A673 (cell line): ENCODE measurements at regions not wholly inside any gene's neighbourhood (a gene's known extent, or its start where the extent isn't known, plus 50 kb on each side); places are given as distances from the start of the nearest gene placed in this dataset.

Experiments
- BruUV-seq: library from RNA; stranded (reverse); fragments of 400-500 nt; replicated peaks from 2 replicates; lab custom pipeline; 2021; lab: Mats Ljungman, UMichigan
- CTCF ChIA-PET: fragments of 300-600 bp; sonication (Branson Sonifier 250); formaldehyde crosslinking; loops from one replicate; lab custom pipeline; 2022; ENCODE audit warnings: antibody characterized with exemption; lab: Charles Lee
- POLR2A ChIA-PET: fragments of 300-600 bp; sonication (Branson Sonifier 250); formaldehyde crosslinking; loops from one replicate; lab custom pipeline; 2022; ENCODE audit warnings: antibody characterized with exemption; ENCODE audit not compliant: low non-redundant PET; lab: Charles Lee
- DNase-seq: peaks from one replicate; pipeline ENCODE4 v3.0.0-alpha.2; 2015; ENCODE audit warnings: low spot score
- H3K27ac ChIP-seq: fragments of 200-600 bp; sonication (generic); 2 replicates; pipeline ENCODE4 v1.5.1; 2016; ENCODE audit warnings: mixed run types, low read depth, mild to moderate bottlenecking, mixed read lengths, antibody characterized with exemption, low read length; ENCODE audit not compliant: poor library complexity, severe bottlenecking
- H3K27me3 ChIP-seq: fragments of 200-600 bp; sonication (generic); replicated peaks from 2 replicates; pipeline ENCODE4 v1.6.1; 2017; ENCODE audit warnings: mixed run types, low read depth, mild to moderate bottlenecking, mixed read lengths, antibody characterized with exemption, low read length; ENCODE audit not compliant: insufficient read depth, poor library complexity
- H3K36me3 ChIP-seq: fragments of 200-600 bp; sonication (generic); 2 replicates; pipeline ENCODE4 v1.6.1; 2016; ENCODE audit warnings: mixed run types, mild to moderate bottlenecking, mixed read lengths, antibody characterized with exemption, low read length; ENCODE audit not compliant: insufficient read depth, poor library complexity, severe bottlenecking
- H3K4me1 ChIP-seq: fragments of 200-600 bp; sonication (generic); 2 replicates; pipeline ENCODE4 v1.6.1; 2017; ENCODE audit warnings: mixed run types, mild to moderate bottlenecking, mixed read lengths, antibody characterized with exemption, low read length; ENCODE audit not compliant: insufficient read depth, poor library complexity, severe bottlenecking
- H3K4me3 ChIP-seq: fragments of 200-600 bp; sonication (generic); 2 replicates; pipeline ENCODE4 v1.5.1; 2016; ENCODE audit warnings: low read depth, mixed run types, mild to moderate bottlenecking, mixed read lengths, low read length; ENCODE audit not compliant: poor library complexity, severe bottlenecking
- H3K9me3 ChIP-seq: fragments of 200-600 bp; sonication (generic); 2 replicates; pipeline ENCODE4 v1.6.1; 2016; ENCODE audit warnings: mixed run types, low read depth, mild to moderate bottlenecking, mixed read lengths, antibody characterized with exemption, low read length; ENCODE audit not compliant: poor library complexity, severe bottlenecking
- CTCF ChIP-seq: fragments of 300-800, 200-600 bp; sonication (generic); conservative IDR thresholded peaks from 2 replicates; pipeline ENCODE4 v1.5.1; 2017; ENCODE audit warnings: low read depth, mild to moderate bottlenecking, antibody characterized with exemption, low read length, moderate library complexity, mixed read lengths
- EZH2 ChIP-seq: fragments of 200-600 bp; sonication (generic); IDR thresholded peaks from 2 replicates; pipeline ENCODE4 v1.6.1; 2017; ENCODE audit warnings: borderline replicate concordance, low read depth, mild to moderate bottlenecking, mixed read lengths, antibody characterized with exemption, low read length; ENCODE audit not compliant: poor library complexity, severe bottlenecking
- intact Hi-C: fragments of 100-400 bp; cut with micrococcal nuclease; formaldehyde crosslinking; loops from one replicate; pipeline ENCODE4 v1.10.0; 2022; ENCODE audit not compliant: unreplicated experiment

GRCh38 chr3:31433679-31433992 lies 99.1 kb upstream of the STT3B start:
- Histone ChIP-seq H3K27me3 (no peaks in the 10 kb centered on the region), H3K9me3 (peaks cover 12% of the 10 kb centered on the region), H3K4me1 (no peaks in the 10 kb centered on the region), H3K27ac (no peak overlapping the region), H3K4me3 (no peak overlapping the region), H3K36me3 (no peaks in the 10 kb centered on the region)
- POLR2A ChIA-PET: no interaction called here
- intact Hi-C loops: loop anchor here (10.0 kb wide), 1 partner anchor 659 kb away; no protein-coding TSS in a partner anchor
- no peak for TF ChIP-seq EZH2
- CTCF ChIA-PET: no interaction called here
- DNase-seq: no peak
- BruUV-seq: no TSS peak

- POLR2A ChIA-PET: no interaction called here
- CTCF ChIA-PET: no interaction called here
- no TSS peak for BruUV-seq
- Histone ChIP-seq H3K4me1 (no peaks in the 10 kb centered on the region), H3K27ac (no peak overlapping the region), H3K4me3 (no peak overlapping the region), H3K27me3 (no peaks in the 10 kb centered on the region), H3K9me3 (peaks cover 12% of the 10 kb centered on the region), H3K36me3 (no peaks in the 10 kb centered on the region)
- TF ChIP-seq CTCF: no peak
- no peak for TF ChIP-seq EZH2
- intact Hi-C loops: loop anchor here (10.0 kb wide), 1 partner anchor 660 kb away; no protein-coding TSS in a partner anchor
- no peak for DNase-seq
Measured at GRCh38 chr3:31434819-31435218, 97.9 kb upstream of the STT3B start.

GRCh38 chr3:31436830-31437229 lies 95.9 kb upstream of the STT3B start:
- Histone ChIP-seq H3K27ac (no peak overlapping the region), H3K4me1 (no peaks in the 10 kb centered on the region), H3K9me3 (peaks cover 12% of the 10 kb centered on the region), H3K27me3 (no peaks in the 10 kb centered on the region), H3K4me3 (no peak overlapping the region), H3K36me3 (no peaks in the 10 kb centered on the region)
- intact Hi-C loops: loop anchor here (10.0 kb wide), 1 partner anchor 662 kb away; no protein-coding TSS in a partner anchor
- ChIA-PET CTCF (no interaction called here), POLR2A (no interaction called here)
- no TSS peak for BruUV-seq
- DNase-seq: no peak
- TF ChIP-seq EZH2 (no peak), CTCF (no peak)

- Histone ChIP-seq H3K27ac (no peak overlapping the region), H3K9me3 (peaks cover 12% of the 10 kb centered on the region), H3K36me3 (no peaks in the 10 kb centered on the region), H3K4me1 (no peaks in the 10 kb centered on the region), H3K27me3 (no peaks in the 10 kb centered on the region), H3K4me3 (no peak overlapping the region)
- DNase-seq: no peak
- TF ChIP-seq EZH2: no peak
- TF ChIP-seq CTCF: no peak
- POLR2A ChIA-PET: no interaction called here
- BruUV-seq: no TSS peak
- CTCF ChIA-PET: no interaction called here
- intact Hi-C loops: loop anchor here (10.0 kb wide), 1 partner anchor 664 kb away; no protein-coding TSS in a partner anchor
Measured at GRCh38 chr3:31438742-31439141, 94.0 kb upstream of the STT3B start.
